ENCODE measurements at regions not wholly inside any gene's neighbourhood (a gene's known extent, or its start where the extent isn't known, plus 50 kb on each side); places are given as distances from the start of the nearest gene placed in this dataset.

DNA sequence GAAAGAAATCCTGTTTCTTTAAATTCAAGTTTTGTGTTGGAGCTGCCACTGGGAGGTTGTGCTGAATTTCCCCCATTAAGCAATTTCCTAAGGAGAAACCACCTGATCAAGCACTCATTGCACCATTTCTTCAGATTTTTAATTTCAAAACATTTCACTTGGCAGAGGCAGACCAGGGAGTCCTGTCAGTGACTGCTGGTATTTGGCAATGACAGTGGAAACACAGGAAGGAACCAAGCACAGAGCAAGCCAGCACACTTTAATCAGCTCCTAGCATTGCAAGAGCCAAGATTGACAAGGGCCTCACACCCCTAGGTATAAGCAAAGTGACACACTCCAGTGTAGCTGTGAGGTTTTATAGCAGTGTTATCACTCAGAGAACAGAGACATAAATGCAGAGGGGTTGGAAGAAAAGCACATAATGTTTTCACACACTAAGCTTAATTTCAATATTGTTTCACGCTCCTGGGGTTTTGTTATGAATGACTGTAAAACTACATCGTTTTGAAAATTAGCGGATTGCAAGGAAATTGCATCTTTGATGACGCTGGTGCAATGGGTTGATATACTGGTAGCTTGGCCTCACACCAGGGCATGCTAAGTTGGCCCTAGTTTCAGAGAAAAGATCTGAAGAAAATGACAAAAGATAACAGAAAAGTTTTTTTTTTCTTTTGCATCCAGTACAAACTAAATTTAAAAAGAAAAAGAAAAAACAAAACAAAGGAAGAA is 768.4 kb downstream of the TFAP2A start:
- Mint-ChIP-seq H3K27ac (no peak overlapping the region), H3K4me3 (no peak overlapping the region), H3K27me3 (ENCODE audit: insufficient read depth) (no peaks in the 10 kb centered on the region), H3K4me1 (ENCODE audit: low read depth) (no peaks in the 10 kb centered on the region), H3K36me3 (ENCODE audit: low read depth) (no peaks in the 10 kb centered on the region), H3K9me3 (peaks cover 5% of the 10 kb centered on the region)
- DNase-seq (ENCODE audit: low spot score), result no peak
- intact Hi-C loops (cut with micrococcal nuclease), result no loop called here

DNA sequence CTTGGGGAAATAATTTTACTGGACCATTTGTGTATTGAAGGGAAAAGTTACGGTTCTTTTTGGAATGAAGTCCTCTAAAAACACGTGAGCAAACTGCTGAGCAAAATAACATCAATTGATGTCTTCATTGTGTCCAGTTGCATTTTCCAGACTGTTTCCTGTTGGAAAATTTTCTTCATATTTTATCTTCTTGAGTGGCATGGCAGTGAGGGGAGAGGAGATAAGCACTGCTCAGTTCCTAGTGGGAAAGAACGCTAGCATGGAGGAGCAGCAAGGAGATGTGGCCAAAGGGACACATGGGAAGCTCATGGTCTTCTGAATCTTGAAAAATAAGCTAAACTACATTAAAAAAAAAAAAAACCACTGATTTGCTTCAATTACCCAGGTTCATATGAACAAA is 776.0 kb downstream of the TFAP2A start:
- Mint-ChIP-seq H3K27ac (no peak overlapping the region), H3K36me3 (ENCODE audit: low read depth) (no peaks in the 10 kb centered on the region), H3K27me3 (ENCODE audit: insufficient read depth) (no peaks in the 10 kb centered on the region), H3K9me3 (peaks cover 3% of the 10 kb centered on the region), H3K4me1 (ENCODE audit: low read depth) (no peaks in the 10 kb centered on the region), H3K4me3 (no peak overlapping the region)
- intact Hi-C loops (cut with micrococcal nuclease), result no loop called here
- no peak for DNase-seq (ENCODE audit: low spot score)

DNA sequence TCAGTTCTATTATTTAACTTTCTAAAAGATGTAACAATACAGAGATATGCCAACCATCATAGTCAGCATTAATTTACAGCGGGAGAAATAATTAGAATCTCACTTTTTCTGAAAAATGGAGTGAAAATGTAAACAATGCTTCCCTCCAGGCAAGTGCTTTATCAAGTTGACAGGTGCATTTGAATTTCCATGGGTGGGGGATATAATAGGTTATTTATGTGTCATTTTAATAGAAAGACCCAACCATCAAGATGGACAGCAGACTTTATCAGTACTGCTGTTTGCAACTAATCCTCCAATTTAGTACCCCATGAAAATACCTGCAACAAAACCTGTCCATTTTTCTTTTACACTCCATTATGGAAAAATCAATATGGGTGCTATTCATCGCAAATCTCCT is 780.1 kb downstream of the TFAP2A start:
- H3K4me1 Mint-ChIP-seq (ENCODE audit: low read depth), result no peaks in the 10 kb centered on the region
- no peak for DNase-seq (ENCODE audit: low spot score)
- no peaks in the 10 kb centered on the region for H3K36me3 Mint-ChIP-seq (ENCODE audit: low read depth)
- H3K4me3 Mint-ChIP-seq, result no peak overlapping the region
- H3K27me3 Mint-ChIP-seq (ENCODE audit: insufficient read depth), result no peaks in the 10 kb centered on the region
- peaks cover 6% of the 10 kb centered on the region for H3K9me3 Mint-ChIP-seq
- intact Hi-C loops (cut with micrococcal nuclease), result no loop called here
- no peak overlapping the region for H3K27ac Mint-ChIP-seq

GRCh38 chr6:9632026-9632425 is 782.8 kb downstream of the TFAP2A start:
- Mint-ChIP-seq H3K4me1 (ENCODE audit: low read depth) (no peaks in the 10 kb centered on the region), H3K4me3 (no peak overlapping the region), H3K9me3 (peaks cover 5% of the 10 kb centered on the region), H3K27ac (no peak overlapping the region), H3K36me3 (ENCODE audit: low read depth) (no peaks in the 10 kb centered on the region), H3K27me3 (ENCODE audit: insufficient read depth) (no peaks in the 10 kb centered on the region)
- no peak for DNase-seq (ENCODE audit: low spot score)
- intact Hi-C loops (cut with micrococcal nuclease), result no loop called here

DNA sequence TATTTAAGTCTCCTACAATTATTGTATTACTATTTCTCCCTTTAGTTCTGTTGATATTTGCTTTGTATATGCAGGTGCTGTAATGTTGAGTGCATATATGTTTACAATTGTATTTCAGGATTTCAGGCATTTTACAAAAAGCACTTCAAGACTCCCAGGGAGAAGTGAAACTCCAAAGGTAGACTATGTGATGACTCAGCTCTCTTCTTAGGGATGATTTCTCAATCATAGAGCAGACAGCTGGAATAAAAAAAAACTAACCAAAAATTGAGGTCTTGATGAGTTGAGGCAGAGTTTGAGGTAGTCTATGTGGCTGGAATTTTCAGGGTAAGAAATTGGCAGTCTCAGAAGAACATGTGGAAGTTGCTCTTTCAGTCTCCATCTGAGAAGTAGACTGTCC is 786.1 kb downstream of the TFAP2A start:
- H3K4me1 Mint-ChIP-seq (ENCODE audit: low read depth), result no peaks in the 10 kb centered on the region
- H3K9me3 Mint-ChIP-seq, result peaks cover 10% of the 10 kb centered on the region

DNA sequence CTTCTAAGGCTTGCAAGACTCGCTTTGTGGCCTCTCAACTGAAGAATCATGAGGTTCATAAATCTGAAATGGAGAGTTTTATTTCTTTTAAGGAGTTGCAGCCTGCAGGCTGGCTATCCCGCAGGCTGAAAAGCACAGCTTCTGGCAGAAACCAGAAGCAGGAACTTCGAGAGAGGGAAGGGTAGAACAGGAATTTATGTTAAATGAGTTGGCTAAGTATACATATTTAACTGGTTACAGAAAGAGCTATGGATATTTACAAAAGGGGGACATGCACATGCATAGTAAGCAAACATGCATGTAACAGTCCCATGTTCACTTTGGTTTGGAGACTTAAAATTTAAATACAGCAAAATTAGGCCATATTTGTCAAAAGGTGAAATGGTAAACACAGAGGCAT is 787.0 kb downstream of the TFAP2A start:
- H3K36me3 Mint-ChIP-seq (ENCODE audit: low read depth), result no peaks in the 10 kb centered on the region
- peaks cover 10% of the 10 kb centered on the region for H3K9me3 Mint-ChIP-seq
- no peaks in the 10 kb centered on the region for H3K27me3 Mint-ChIP-seq (ENCODE audit: insufficient read depth)
- no peak overlapping the region for H3K27ac Mint-ChIP-seq
- intact Hi-C loops (cut with micrococcal nuclease), result no loop called here
- no peak for DNase-seq (ENCODE audit: low spot score)
- no peak overlapping the region for H3K4me3 Mint-ChIP-seq
- no peaks in the 10 kb centered on the region for H3K4me1 Mint-ChIP-seq (ENCODE audit: low read depth)

More for the DNA sequence above, 786.1 kb downstream of the TFAP2A start:
- Mint-ChIP-seq H3K36me3 (ENCODE audit: low read depth) (no peaks in the 10 kb centered on the region), H3K4me3 (no peak overlapping the region), H3K27ac (no peak overlapping the region), H3K27me3 (ENCODE audit: insufficient read depth) (no peaks in the 10 kb centered on the region)
- intact Hi-C loops (cut with micrococcal nuclease), result no loop called here
- no peak for DNase-seq (ENCODE audit: low spot score)

- Mint-ChIP-seq H3K4me1 (ENCODE audit: low read depth) (no peaks in the 10 kb centered on the region), H3K27ac (no peak overlapping the region)
Observed at GRCh38 chr6:9623985-9624384, 790.9 kb downstream of the TFAP2A start.

DNA sequence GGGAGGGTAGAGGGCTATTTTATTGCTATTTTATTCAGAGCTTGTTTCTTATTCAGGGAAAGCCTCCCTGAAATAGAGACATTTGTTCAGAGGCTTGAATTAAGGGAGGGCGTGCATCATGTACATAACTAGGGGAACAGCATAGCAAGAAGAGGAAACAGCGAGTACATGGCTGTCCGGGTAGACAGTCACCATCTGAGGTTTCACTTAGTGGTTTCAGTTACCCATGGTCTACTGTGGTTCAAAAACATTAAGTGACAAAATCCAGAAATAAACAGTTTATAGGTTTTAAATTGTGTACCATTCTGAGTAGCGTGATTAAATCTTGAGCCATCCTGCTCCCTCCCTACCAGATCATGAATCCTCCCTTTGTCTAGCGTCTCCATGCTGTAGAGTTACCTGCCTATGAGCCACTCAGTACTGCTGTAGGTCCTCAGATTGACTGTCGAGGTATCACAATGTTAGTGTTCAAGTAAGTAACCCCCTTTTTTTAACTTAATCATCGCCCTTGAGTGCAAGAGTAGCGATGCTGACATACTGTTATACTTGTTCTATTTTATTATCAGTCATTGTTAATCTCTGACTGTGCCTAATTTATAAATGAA is 791.5 kb downstream of the TFAP2A start:
- Mint-ChIP-seq H3K9me3 (peaks cover 5% of the 10 kb centered on the region), H3K4me1 (ENCODE audit: low read depth) (no peaks in the 10 kb centered on the region), H3K27me3 (ENCODE audit: insufficient read depth) (no peaks in the 10 kb centered on the region), H3K4me3 (no peak overlapping the region), H3K27ac (no peak overlapping the region), H3K36me3 (ENCODE audit: low read depth) (no peaks in the 10 kb centered on the region)
- no peak for DNase-seq (ENCODE audit: low spot score)
- intact Hi-C loops (cut with micrococcal nuclease), result no loop called here

More at GRCh38 chr6:9623985-9624384, 790.9 kb downstream of the TFAP2A start:
- DNase-seq (ENCODE audit: low spot score), result no peak
- Mint-ChIP-seq H3K4me3 (no peak overlapping the region), H3K36me3 (ENCODE audit: low read depth) (no peaks in the 10 kb centered on the region), H3K27me3 (ENCODE audit: insufficient read depth) (no peaks in the 10 kb centered on the region), H3K9me3 (peaks cover 5% of the 10 kb centered on the region)
- intact Hi-C loops (cut with micrococcal nuclease), result no loop called here

- no peak overlapping the region for H3K27ac Mint-ChIP-seq
- no peaks in the 10 kb centered on the region for H3K4me1 Mint-ChIP-seq (ENCODE audit: low read depth)
- H3K36me3 Mint-ChIP-seq (ENCODE audit: low read depth), result no peaks in the 10 kb centered on the region
- peaks cover 5% of the 10 kb centered on the region for H3K9me3 Mint-ChIP-seq
- no peaks in the 10 kb centered on the region for H3K27me3 Mint-ChIP-seq (ENCODE audit: insufficient read depth)
- DNase-seq (ENCODE audit: low spot score), result no peak
- H3K4me3 Mint-ChIP-seq, result no peak overlapping the region
- intact Hi-C loops (cut with micrococcal nuclease), result no loop called here
Observed at GRCh38 chr6:9621276-9621675, 793.6 kb downstream of the TFAP2A start.

DNA sequence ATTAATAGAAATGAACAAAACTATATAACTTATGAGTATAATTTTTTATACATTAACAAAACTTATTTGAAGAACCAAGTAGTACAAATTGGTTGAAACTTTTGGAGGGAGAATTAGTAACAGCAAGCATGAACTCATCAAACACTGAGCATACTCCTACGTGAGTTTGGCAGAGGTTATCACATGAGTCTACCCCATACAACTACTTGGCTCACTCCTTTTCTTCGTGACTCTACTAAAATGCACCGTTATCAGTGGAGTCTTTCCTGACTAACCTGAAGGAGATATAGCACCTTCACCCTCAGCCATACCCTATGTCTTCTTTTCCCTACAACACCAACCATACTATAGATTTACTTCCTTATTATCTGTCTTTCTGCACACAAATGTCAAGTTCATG is 794.2 kb downstream of the TFAP2A start:
- DNase-seq (ENCODE audit: low spot score), result no peak
- Mint-ChIP-seq H3K36me3 (ENCODE audit: low read depth) (no peaks in the 10 kb centered on the region), H3K27me3 (ENCODE audit: insufficient read depth) (no peaks in the 10 kb centered on the region), H3K9me3 (peaks cover 5% of the 10 kb centered on the region), H3K4me3 (no peak overlapping the region), H3K4me1 (ENCODE audit: low read depth) (no peaks in the 10 kb centered on the region), H3K27ac (no peak overlapping the region)
- intact Hi-C loops (cut with micrococcal nuclease), result no loop called here

DNA sequence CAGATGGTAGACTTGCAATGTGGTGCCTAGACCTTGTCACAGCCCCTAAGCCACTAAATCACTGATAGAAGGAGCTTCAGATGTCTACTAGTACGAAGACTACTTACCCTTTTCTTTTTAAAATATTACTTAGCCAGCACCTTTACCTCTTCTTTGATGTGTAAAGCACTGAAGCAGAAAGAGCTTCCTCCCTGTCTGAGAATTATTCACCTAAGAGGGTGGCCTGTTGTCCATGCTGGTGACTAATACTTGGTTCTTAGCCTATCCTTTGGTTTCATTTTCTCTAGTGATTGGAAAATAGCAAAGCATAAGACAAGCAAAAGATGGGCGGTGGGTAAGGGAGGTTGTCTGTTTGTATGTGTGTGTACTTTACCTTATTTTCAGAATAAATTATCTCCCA is 794.6 kb downstream of the TFAP2A start:
- Mint-ChIP-seq H3K27ac (no peak overlapping the region), H3K9me3 (peaks cover 5% of the 10 kb centered on the region), H3K27me3 (ENCODE audit: insufficient read depth) (no peaks in the 10 kb centered on the region), H3K4me3 (no peak overlapping the region), H3K36me3 (ENCODE audit: low read depth) (no peaks in the 10 kb centered on the region), H3K4me1 (ENCODE audit: low read depth) (no peaks in the 10 kb centered on the region)
- intact Hi-C loops (cut with micrococcal nuclease), result no loop called here
- no peak for DNase-seq (ENCODE audit: low spot score)

DNA sequence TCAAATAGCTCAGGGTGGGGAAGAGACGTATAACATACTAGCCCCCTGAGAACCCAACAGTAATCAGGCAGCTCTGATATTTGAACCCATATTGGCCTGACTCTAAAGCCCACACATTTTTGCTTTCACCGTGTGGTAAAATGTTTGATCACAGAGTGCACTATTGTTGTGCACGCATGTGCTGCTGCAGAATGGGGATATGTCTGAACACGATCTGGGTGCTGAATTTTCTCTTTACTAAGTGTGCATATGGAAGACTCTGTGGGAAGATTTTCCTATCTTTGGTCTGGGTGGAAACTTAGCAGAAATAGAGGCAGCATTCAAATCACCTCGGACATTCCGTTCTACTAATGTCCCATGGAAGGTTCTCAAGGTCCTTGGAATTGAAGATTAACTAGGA is 800.1 kb downstream of the TFAP2A start:
- H3K4me1 Mint-ChIP-seq (ENCODE audit: low read depth), result no peaks in the 10 kb centered on the region
- no peaks in the 10 kb centered on the region for H3K36me3 Mint-ChIP-seq (ENCODE audit: low read depth)
- DNase-seq (ENCODE audit: low spot score), result no peak
- no peak overlapping the region for H3K27ac Mint-ChIP-seq
- no peaks in the 10 kb centered on the region for H3K9me3 Mint-ChIP-seq
- no peaks in the 10 kb centered on the region for H3K27me3 Mint-ChIP-seq (ENCODE audit: insufficient read depth)
- intact Hi-C loops (cut with micrococcal nuclease), result no loop called here
- no peak overlapping the region for H3K4me3 Mint-ChIP-seq

- intact Hi-C loops (cut with micrococcal nuclease), result no loop called here
- Mint-ChIP-seq H3K4me3 (no peak overlapping the region), H3K9me3 (no peaks in the 10 kb centered on the region), H3K4me1 (ENCODE audit: low read depth) (no peaks in the 10 kb centered on the region), H3K27ac (no peak overlapping the region), H3K27me3 (ENCODE audit: insufficient read depth) (no peaks in the 10 kb centered on the region), H3K36me3 (ENCODE audit: low read depth) (no peaks in the 10 kb centered on the region)
- no peak for DNase-seq (ENCODE audit: low spot score)
Observed at GRCh38 chr6:9612489-9612888, 802.4 kb downstream of the TFAP2A start.
